Keratinocyte (primary cell): ENCODE measurements at regions not wholly inside any gene's neighbourhood (a gene's known extent, or its start where the extent isn't known, plus 50 kb on each side); places are given as distances from the start of the nearest gene placed in this dataset.

Source experiments
- DNase-seq: peaks from one replicate; pipeline ENCODE4 v3.0.0-alpha.2; 2011; ENCODE audit warnings: low read depth, missing footprints, low spot score
- FAIRE-seq: peaks from 2 replicates; lab custom pipeline; 2011; peaks lifted over from hg19 to GRCh38; lab: Jason Lieb, UNC
- H2AFZ ChIP-seq: 2 replicates; pipeline ENCODE4 v1.6.0; 2012; ENCODE audit warnings: low read length, control low read depth, inconsistent platforms; ENCODE audit not compliant: control insufficient read depth
- H3K27ac ChIP-seq: 2 replicates; pipeline ENCODE4 v1.5.1; 2011; ENCODE audit warnings: low read length; ENCODE audit not compliant: control insufficient read depth, insufficient read depth
- H3K27me3 ChIP-seq: 3 replicates; pipeline ENCODE4 v1.6.0; 2011; ENCODE audit warnings: low read length; ENCODE audit not compliant: control insufficient read depth, insufficient read depth; ENCODE audit errors: extremely low read depth
- H3K36me3 ChIP-seq, 2 experiments: 2 replicates in 1 of 2; 3 replicates in 1 of 2; pipeline ENCODE4 v1.5.1; 2011; ENCODE audit warnings: low read length in 2 of 2, mild to moderate bottlenecking in 1 of 2; ENCODE audit not compliant: control insufficient read depth in 2 of 2, insufficient read depth in 2 of 2; ENCODE audit errors: extremely low read depth in 1 of 2
- H3K4me1 ChIP-seq: 3 replicates; pipeline ENCODE4 v1.5.1; 2011; ENCODE audit warnings: low read length; ENCODE audit not compliant: control insufficient read depth, insufficient read depth; ENCODE audit errors: extremely low read depth
- H3K4me2 ChIP-seq: 3 replicates; pipeline ENCODE4 v1.6.0; 2011; ENCODE audit warnings: low read depth, low read length; ENCODE audit not compliant: control insufficient read depth, insufficient read depth; ENCODE audit errors: extremely low read depth
- H3K4me3 ChIP-seq, 3 experiments: fragments of 200-600 bp in 1 of 3; sonication (generic) in 1 of 3; 2 replicates in 2 of 3; 3 replicates in 1 of 3; pipeline ENCODE4 v1.5.1; 2011 to 2016; ENCODE audit warnings: low read length in 3 of 3, mild to moderate bottlenecking in 3 of 3, control low read depth in 2 of 3, inconsistent platforms in 1 of 3, low read depth in 1 of 3, mixed read lengths in 1 of 3, mixed run types in 1 of 3, moderate library complexity in 1 of 3; ENCODE audit not compliant: control insufficient read depth in 2 of 3, insufficient read depth in 2 of 3; ENCODE audit errors: extremely low read depth in 1 of 3
- H3K79me2 ChIP-seq: 2 replicates; pipeline ENCODE4 v1.6.0; 2012; ENCODE audit warnings: low read length; ENCODE audit not compliant: control insufficient read depth, insufficient read depth
- H3K9ac ChIP-seq: 3 replicates; pipeline ENCODE4 v1.6.0; 2011; ENCODE audit warnings: low read length; ENCODE audit not compliant: control insufficient read depth, insufficient read depth; ENCODE audit errors: extremely low read depth
- H3K9me1 ChIP-seq: 3 replicates; pipeline ENCODE4 v1.6.0; 2011; ENCODE audit warnings: low read length; ENCODE audit not compliant: control insufficient read depth, insufficient read depth; ENCODE audit errors: extremely low read depth
- H3K9me3 ChIP-seq: 2 replicates; pipeline ENCODE4 v1.5.1; 2012; ENCODE audit warnings: low read depth, low read length; ENCODE audit not compliant: control insufficient read depth
- H4K20me1 ChIP-seq: 3 replicates; pipeline ENCODE4 v1.6.0; 2011; ENCODE audit warnings: low read length; ENCODE audit not compliant: control insufficient read depth, insufficient read depth; ENCODE audit errors: extremely low read depth
- CTCF ChIP-seq, 3 experiments: IDR thresholded peaks in 1 of 3; conservative IDR thresholded peaks in 1 of 3; optimal IDR thresholded peaks in 1 of 3; 2 replicates in 2 of 3; 3 replicates in 1 of 3; pipeline versions ENCODE3 to v1.5.1; 2011; ENCODE audit warnings: low read length in 3 of 3, mild to moderate bottlenecking in 3 of 3, moderate library complexity in 2 of 3, control low read depth in 1 of 3, inconsistent platforms in 1 of 3; ENCODE audit not compliant: insufficient read depth in 2 of 3; ENCODE audit errors: extremely low read depth in 1 of 3
- EZH2 ChIP-seq: IDR thresholded peaks from one replicate; pipeline ENCODE4 v1.6.1; 2012; ENCODE audit warnings: inconsistent platforms, mild to moderate bottlenecking, low read length, moderate library complexity
- dilution Hi-C: fragments of 300-500 bp; cut with MboI; formaldehyde crosslinking; loops from one replicate; pipeline ENCODE4 v1.7.0; 2020; ENCODE audit warnings: low sequenced_read_pairs; ENCODE audit not compliant: extremely low pct_ligation_motif_present

DNA sequence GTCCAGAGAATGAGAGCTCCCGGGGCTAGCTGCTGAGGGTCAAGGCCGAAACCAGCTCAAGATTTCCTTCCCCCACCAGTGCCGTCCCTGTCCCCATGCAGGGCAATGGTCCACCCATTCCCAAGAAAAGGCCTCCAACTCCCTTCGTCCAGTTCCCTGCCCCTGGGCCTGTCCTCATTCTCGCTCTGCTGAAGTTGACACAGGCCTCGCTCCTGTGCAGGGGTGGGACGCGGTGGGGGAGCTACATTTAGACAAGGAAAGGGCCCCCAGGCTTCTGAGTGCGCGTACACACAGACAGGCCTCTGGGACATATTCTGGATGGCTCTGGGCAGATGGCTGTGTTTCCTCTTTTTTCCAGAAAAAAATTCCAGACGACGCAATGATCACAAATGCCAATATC is 188.3 kb downstream of the ETS2 start:
- H3K4me3 ChIP-seq: no peak overlapping the region
- peak overlapping the region; percentile 93 for H3K27ac ChIP-seq
- dilution Hi-C loops: no loop called here
- peak overlapping the region; percentile 75 for H3K4me2 ChIP-seq
- DNase-seq (no peak), FAIRE-seq (no peak)
- peak overlapping the region; percentile 59 for H2AFZ ChIP-seq
- no peaks in the 10 kb centered on the region for H3K36me3 ChIP-seq
- H3K79me2 ChIP-seq: no peaks in the 10 kb centered on the region
- peak overlapping the region; percentile 66 for H3K9ac ChIP-seq
- H3K27me3 ChIP-seq: no peaks in the 10 kb centered on the region
- H3K9me3 ChIP-seq: no peaks in the 10 kb centered on the region
- no peak for TF ChIP-seq CTCF (optimal IDR thresholded peaks at IDR 0.05 in 1 of 3, IDR thresholded peaks at IDR 0.05 in 1 of 3, conservative IDR thresholded peaks at IDR 0.05 in 1 of 3; ENCODE audit: extremely low read depth in 1 of 3, insufficient read depth in 2 of 3, low read length in 3 of 3)
- no peak for TF ChIP-seq EZH2
- no peaks in the 10 kb centered on the region for H3K9me1 ChIP-seq
- H4K20me1 ChIP-seq: no peaks in the 10 kb centered on the region
- H3K4me1 ChIP-seq: peaks cover 42% of the 10 kb centered on the region

DNA sequence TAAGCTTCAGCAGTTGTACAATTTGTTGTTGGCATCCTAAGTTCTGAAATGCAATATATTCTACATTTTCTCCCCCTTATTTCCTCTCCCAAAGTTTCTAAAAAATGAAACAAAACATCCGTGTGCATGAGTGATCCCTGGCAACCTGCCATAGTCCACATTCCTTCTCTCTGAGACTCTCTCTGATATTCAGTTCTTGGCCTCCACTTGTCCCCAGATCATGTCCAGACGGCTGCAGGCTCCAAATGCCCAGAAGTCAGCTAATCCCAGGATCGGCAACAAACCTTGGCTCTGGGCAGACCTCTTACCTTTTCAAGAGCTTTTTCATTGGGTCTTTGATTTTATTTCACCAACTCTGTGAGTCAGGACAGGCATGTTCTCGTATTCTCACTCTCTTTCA is 187.8 kb downstream of the ETS2 start:
- H2AFZ ChIP-seq: peak overlapping the region; percentile 59
- H3K79me2 ChIP-seq: no peaks in the 10 kb centered on the region
- H3K4me1 ChIP-seq: peaks cover 47% of the 10 kb centered on the region
- H3K27ac ChIP-seq: peak overlapping the region; percentile 93
- H3K9me3 ChIP-seq: no peaks in the 10 kb centered on the region
- no peak for TF ChIP-seq EZH2
- FAIRE-seq: peak; percentile 95
- H3K4me3 ChIP-seq: peak overlapping the region in 1 of 3 experiments; percentile 25
- H4K20me1 ChIP-seq: no peaks in the 10 kb centered on the region
- no peaks in the 10 kb centered on the region for H3K9me1 ChIP-seq
- peak overlapping the region; percentile 75 for H3K4me2 ChIP-seq
- H3K36me3 ChIP-seq: no peaks in the 10 kb centered on the region
- dilution Hi-C loops: no loop called here
- peak; percentile 88 for DNase-seq
- H3K27me3 ChIP-seq: no peaks in the 10 kb centered on the region
- peak overlapping the region; percentile 66 for H3K9ac ChIP-seq

GRCh38 chr21:38992737-38993136 is 187.0 kb downstream of the ETS2 start:
- Histone ChIP-seq H3K4me2 (peak overlapping the region; percentile 52), H3K9me3 (no peaks in the 10 kb centered on the region), H3K79me2 (no peaks in the 10 kb centered on the region), H3K4me3 (no peak overlapping the region), H3K4me1 (peaks cover 47% of the 10 kb centered on the region), H3K27me3 (no peaks in the 10 kb centered on the region), H2AFZ (peak overlapping the region; percentile 17), H3K27ac (peak overlapping the region; percentile 93), H4K20me1 (no peaks in the 10 kb centered on the region), H3K9me1 (no peaks in the 10 kb centered on the region), H3K9ac (no peak overlapping the region), H3K36me3 (no peaks in the 10 kb centered on the region)
- DNase-seq (no peak), FAIRE-seq (no peak)
- TF ChIP-seq EZH2 (no peak), CTCF (optimal IDR thresholded peaks at IDR 0.05 in 1 of 3, IDR thresholded peaks at IDR 0.05 in 1 of 3, conservative IDR thresholded peaks at IDR 0.05 in 1 of 3; ENCODE audit: extremely low read depth in 1 of 3, insufficient read depth in 2 of 3, low read length in 3 of 3) (no peak)
- dilution Hi-C loops: no loop called here
